NCI-H82 treated with DMSO at 0.1 percent for 48 hours (cell line): ENCODE measurements at regions not wholly inside any gene's neighbourhood (a gene's known extent, or its start where the extent isn't known, plus 50 kb on each side); places are given as distances from the start of the nearest gene placed in this dataset.

ENCODE experiments used
- DNase-seq: peaks from one replicate; lab custom pipeline; 2025; ENCODE audit not compliant: unreplicated experiment; lab: John Stamatoyannopoulos, UW

DNA sequence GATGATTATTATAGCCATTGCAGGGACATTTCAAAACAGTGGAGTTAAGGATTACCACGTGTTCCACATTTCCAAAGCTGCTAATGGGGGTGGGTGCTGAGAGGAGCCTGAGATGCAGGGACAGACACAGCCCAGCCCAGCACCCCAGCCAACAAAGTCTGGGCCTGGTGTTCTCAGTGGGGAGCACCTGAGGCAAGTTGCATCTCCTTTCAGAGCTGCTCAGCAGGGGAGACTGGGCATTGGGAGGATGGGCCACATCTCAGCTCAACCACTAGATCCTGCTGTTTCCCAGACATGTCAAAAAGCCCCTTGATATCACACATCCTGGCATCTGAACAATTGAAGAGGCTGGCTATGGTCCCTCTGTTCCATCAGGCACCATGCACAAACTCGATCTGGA is 458.0 kb upstream of the KIRREL3 start:
- no peak for DNase-seq

- no peak for DNase-seq
These were observed 454.3 kb upstream of the KIRREL3 start for GRCh38 chr11:127454856-127455255.

- DNase-seq, result no peak
These were observed 452.0 kb upstream of the KIRREL3 start for GRCh38 chr11:127452533-127452932.

DNA sequence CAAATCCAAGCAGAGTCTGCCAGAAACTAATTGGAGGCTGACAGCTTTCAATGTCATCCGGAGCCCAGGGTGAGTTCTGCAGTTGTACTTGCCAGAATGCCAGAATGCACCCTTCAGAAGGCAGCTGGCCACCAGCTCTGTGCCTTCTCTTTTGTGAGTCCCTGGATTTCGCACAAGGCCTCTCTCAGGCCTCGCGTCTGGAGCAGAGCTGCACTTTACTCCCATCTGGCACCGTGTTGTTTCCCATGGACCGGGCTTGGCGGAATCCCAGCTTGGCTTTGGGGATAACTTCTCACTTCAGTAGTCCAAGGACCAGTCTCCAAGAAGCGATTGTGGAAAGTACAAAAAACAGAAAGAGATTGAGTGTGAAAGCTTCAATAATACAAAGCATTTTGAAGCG is 451.3 kb upstream of the KIRREL3 start:
- no peak for DNase-seq

- no peak for DNase-seq
These were observed 447.5 kb upstream of the KIRREL3 start for GRCh38 chr11:127448101-127448500.

DNA sequence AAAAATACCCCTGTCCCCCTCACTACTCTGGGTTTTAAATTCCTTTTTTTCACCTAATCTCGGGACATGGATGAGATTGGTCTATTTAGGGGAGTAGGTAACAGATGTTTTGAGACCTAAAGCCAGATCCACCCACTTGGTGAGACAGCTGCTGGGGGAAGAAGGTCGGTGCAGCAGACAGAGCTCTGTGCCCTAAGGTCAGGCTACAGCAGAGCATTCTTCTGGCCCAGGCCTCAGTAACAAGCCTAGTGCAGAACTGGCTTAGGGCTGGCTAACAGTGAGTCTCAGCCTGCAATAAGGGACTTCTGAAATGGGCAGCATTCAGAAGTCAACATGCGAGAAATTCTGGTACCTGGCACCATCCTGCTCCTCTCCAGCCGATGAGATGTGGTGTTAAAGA is 444.9 kb upstream of the KIRREL3 start:
- no peak for DNase-seq

DNA sequence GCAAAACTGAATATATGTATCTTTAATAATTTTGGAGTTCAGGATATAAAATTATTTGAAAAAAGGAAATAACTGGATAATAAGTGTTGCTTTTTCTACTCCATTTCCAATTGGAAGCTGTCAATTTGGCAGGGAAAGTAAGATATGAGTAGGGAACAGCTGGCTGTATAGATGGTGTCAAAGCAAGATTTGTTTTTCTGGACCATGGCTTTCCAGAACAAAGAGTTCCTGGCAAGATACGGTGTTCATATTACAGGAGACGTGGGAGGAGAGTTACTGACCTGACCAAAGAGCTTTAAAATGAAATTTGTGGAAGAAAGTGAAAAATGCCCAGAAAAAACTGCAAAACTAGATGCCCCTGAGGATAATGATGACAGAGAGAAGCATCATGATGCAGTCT is 442.7 kb upstream of the KIRREL3 start:
- DNase-seq, result no peak

DNA sequence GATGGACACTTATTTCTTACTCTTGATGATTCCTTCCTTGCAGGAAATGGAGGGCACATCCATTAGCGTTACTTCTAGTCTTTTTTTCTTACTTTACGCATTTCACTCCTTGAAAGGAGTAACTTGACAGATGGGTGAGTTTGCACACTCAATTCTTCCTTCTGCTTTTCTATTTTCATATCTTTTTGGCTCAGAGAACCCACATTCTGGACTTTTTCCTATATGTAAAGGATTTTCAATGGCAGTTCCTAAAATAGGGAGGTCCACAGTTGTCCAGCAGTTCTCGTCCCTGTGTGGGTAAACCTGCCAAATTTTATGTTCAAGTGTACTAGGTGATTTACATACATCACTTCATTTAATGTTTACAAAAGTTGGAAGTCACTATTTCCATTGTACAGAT is 440.0 kb upstream of the KIRREL3 start:
- no peak for DNase-seq

DNA sequence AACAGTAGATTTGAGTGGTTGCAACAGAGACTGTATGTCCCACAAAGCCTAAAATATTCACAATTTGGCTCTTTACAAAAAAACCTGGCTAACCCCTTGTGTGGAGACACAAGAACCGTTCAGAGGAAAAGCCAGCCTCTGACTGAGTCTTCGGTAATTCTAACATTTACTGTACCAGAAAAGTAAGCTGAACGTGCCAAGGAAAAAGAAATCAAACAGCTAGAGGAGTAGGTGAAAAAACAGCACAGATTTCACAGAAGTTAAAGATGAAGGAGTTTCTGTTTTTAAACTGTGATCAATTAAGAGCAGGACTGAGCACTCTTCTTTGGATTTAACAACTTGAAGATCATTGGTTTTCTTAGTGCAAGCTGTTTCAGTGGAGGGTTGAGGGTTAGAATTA is 424.7 kb upstream of the KIRREL3 start:
- DNase-seq, result no peak

DNA sequence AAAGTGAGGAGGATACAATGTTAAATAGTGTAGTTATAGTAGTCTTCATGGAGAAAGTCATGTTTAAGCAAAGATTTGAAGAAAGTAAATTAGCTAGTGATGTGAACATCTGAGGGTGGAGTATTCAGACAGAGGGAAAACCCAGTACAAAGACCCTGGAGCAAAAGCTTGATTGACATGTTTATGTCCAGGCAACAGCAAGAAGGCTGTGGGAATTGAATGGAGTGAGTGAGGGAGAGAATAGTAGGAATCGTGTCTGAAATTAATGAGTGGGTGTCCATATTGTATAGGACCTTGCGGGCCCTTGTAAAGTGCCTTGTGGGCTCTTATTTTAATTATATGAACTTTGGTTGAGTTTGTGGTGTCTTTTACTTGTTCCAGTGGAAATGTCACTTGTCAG is 424.1 kb upstream of the KIRREL3 start:
- DNase-seq, result no peak

- DNase-seq, result no peak
These were observed 419.6 kb upstream of the KIRREL3 start for GRCh38 chr11:127420139-127420538.

- no peak for DNase-seq
These were observed 412.3 kb upstream of the KIRREL3 start for GRCh38 chr11:127412722-127413380.

- DNase-seq, result no peak
These were observed 411.7 kb upstream of the KIRREL3 start for GRCh38 chr11:127412234-127412633.

DNA sequence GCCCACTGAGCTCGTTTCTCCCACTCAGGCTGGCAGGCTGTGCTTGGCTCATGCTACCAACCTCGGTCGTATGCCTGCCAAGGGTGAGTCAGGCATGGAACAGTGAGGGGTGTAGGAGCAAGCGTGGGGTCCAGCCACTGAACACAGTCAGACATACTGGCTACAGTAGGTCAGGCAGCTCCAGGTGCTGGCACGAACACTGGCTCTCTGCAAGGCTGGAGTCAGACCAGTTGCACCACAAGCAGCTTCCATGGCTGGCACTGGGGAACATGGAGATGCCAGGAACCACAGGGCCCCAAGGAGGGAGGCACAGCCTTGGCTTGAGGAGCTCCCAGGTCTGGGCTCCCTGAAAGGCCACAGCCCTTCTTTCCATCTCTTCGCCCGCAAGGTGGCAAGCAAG is 410.7 kb upstream of the KIRREL3 start:
- DNase-seq, result no peak

GRCh38 chr11:127395034-127395433 is 394.5 kb upstream of the KIRREL3 start:
- DNase-seq, result no peak

- no peak for DNase-seq
These were observed 393.0 kb upstream of the KIRREL3 start for GRCh38 chr11:127393460-127393997.

DNA sequence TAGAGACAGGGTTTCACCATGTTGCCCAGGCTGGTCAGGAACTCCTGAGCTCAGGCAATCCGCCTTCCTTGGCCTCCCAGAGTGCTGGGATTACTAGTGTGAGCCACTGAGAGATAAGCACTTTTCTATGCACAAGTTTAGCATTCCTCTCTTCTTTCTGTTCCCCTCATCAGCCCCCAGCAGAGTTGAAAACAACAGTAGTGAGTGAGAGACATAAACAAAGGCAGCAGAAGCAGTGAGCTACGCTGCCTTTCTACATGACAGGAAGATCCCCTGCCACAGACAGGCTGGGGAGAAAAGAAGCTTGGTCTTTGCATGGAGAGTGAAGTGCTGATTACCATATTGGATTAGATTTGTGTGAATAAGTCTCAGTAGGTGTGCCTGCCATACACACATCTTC is 392.0 kb upstream of the KIRREL3 start:
- peak; percentile 0 for DNase-seq

DNA sequence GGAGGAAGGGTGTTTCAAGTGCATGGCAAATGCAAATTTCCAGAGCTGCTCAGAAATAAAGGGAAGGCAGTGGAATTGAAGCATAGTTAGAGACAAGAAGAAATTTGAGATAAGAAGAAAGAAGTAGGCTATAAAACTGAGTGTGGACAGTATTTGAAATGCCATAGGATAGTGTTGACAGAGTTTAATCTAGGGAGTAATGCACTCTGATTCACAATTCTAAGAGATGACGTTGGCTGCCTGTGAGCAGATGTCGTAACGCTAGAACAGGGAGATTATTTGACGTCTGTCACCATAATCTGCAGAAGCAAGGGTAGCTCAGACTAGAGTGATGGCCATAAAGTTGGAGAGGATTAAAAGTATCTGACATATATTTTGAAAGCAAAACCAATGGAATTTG is 389.9 kb upstream of the KIRREL3 start:
- DNase-seq, result peak; percentile 39

- no peak for DNase-seq
These were observed 384.5 kb upstream of the KIRREL3 start for GRCh38 chr11:127385071-127385470.

DNA sequence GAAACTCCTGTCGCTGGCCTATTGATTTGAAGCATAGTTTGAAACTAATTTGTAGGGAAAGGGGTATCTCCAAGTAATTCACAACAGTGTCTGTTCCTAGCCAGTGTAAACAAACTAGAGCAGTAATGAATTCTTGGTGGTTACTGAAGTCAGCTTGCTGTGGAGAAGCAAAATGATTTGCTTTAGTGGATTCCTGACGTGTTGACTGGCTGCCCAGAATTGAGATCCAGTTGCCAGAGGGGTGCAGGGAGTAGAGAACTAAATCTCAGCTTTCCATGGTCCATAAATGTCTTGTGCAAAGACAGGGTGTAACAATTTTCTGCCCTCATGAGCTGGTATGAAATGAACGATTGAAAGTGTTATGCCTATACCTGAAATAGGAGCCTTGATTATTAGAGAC is 382.5 kb upstream of the KIRREL3 start:
- DNase-seq, result no peak

- DNase-seq, result no peak
These were observed 380.7 kb upstream of the KIRREL3 start for GRCh38 chr11:127381247-127381646.

DNA sequence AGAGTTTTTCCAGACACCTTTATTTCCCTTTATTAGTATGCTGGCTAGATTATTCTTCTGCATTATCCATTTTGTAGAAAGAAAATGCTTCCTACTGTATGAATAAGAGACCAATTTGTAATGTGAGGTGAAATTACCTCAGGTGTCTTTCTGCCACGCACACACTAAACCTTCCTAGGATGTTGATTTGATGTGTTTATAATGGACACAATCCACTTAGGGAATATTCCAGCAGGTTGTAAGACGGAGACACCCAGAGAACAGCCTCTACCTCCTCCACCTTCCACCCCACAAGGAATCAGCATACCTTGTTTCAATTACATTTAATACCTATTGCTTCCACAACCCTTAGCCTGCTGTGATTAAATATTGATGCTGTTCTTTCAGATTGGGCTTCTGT is 379.1 kb upstream of the KIRREL3 start:
- DNase-seq, result no peak

DNA sequence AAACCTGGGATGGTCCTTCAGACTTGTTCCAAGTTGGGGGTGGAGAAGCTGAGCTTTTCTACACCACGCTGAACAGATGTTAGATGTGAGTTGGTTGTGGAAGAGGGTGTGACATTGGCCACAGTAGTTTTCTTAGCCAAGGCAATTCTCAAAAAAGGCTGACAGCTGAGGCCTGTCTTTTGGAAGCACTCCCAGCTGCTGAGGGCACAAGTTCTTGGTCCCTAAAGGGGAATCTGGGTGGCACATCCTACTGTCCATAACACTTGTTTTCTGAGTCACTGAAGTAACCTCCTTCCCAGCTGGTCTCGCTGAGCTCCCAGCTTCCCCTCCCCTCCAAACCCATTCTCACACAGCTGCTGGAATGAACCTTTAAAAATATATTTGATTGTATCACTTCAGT is 375.7 kb upstream of the KIRREL3 start:
- no peak for DNase-seq
